H9 (cell line): ENCODE measurements at regions not wholly inside any gene's neighbourhood (a gene's known extent, or its start where the extent isn't known, plus 50 kb on each side); places are given as distances from the start of the nearest gene placed in this dataset.

Experiments
- DNase-seq: peaks from one replicate; pipeline ENCODE4 v3.0.0-alpha.2; 2017
- H2AFZ ChIP-seq: one replicate; pipeline ENCODE4 v1.6.1; 2013; ENCODE audit warnings: mild to moderate bottlenecking, low read length, control low read depth, moderate library complexity
- H2AK5ac ChIP-seq: 2 replicates; pipeline ENCODE4 v1.6.1; 2013; ENCODE audit warnings: low read length, control low read depth, mixed read lengths; ENCODE audit not compliant: insufficient read length
- H2BK120ac ChIP-seq: one replicate; pipeline ENCODE4 v1.6.1; 2013; ENCODE audit warnings: low read depth, mild to moderate bottlenecking, low read length, control low read depth, inconsistent platforms; ENCODE audit not compliant: poor library complexity, severe bottlenecking
- H2BK12ac ChIP-seq: 2 replicates; pipeline ENCODE4 v1.6.1; 2013; ENCODE audit warnings: low read length, control low read depth, mixed read lengths, low read depth; ENCODE audit not compliant: insufficient read length
- H2BK15ac ChIP-seq: 2 replicates; pipeline ENCODE4 v1.6.1; 2013; ENCODE audit warnings: low read depth, low read length, control low read depth
- H2BK20ac ChIP-seq: one replicate; pipeline ENCODE4 v1.6.1; 2013; ENCODE audit warnings: low read depth, mild to moderate bottlenecking, low read length, control low read depth, inconsistent platforms; ENCODE audit not compliant: poor library complexity, severe bottlenecking
- H2BK5ac ChIP-seq: 2 replicates; pipeline ENCODE4 v1.6.1; 2013; ENCODE audit warnings: low read length, control low read depth, mixed read lengths; ENCODE audit not compliant: insufficient read length
- H3K14ac ChIP-seq: 2 replicates; pipeline ENCODE4 v1.6.1; 2013; ENCODE audit warnings: low read length, control low read depth; ENCODE audit not compliant: insufficient read depth
- H3K18ac ChIP-seq: 2 replicates; pipeline ENCODE4 v1.6.1; 2013; ENCODE audit warnings: low read depth, mild to moderate bottlenecking, mixed read lengths, low read length, control low read depth; ENCODE audit not compliant: insufficient read length
- H3K23ac ChIP-seq: 2 replicates; pipeline ENCODE4 v1.6.1; 2013; ENCODE audit warnings: low read length, control low read depth, mixed read lengths, low read depth; ENCODE audit not compliant: insufficient read length
- H3K23me2 ChIP-seq: 2 replicates; pipeline ENCODE4 v1.6.1; 2013; ENCODE audit warnings: low read depth, mild to moderate bottlenecking, mixed read lengths, low read length, control low read depth; ENCODE audit not compliant: insufficient read length, poor library complexity, severe bottlenecking
- H3K27ac ChIP-seq: 2 replicates; pipeline ENCODE4 v1.5.1; 2013; ENCODE audit warnings: low read length, control low read depth, mixed read lengths, low read depth; ENCODE audit not compliant: insufficient read length
- H3K27me3 ChIP-seq: 2 replicates; pipeline ENCODE4 v1.6.1; 2013; ENCODE audit warnings: low read length, control low read depth, inconsistent platforms; ENCODE audit not compliant: insufficient read depth
- H3K4ac ChIP-seq: 2 replicates; pipeline ENCODE4 v1.6.1; 2013; ENCODE audit warnings: low read depth, mild to moderate bottlenecking, control low read depth, inconsistent platforms, low read length, moderate library complexity
- H3K4me1 ChIP-seq: 2 replicates; pipeline ENCODE4 v1.6.1; 2013; ENCODE audit warnings: low read length, control low read depth, inconsistent platforms; ENCODE audit not compliant: insufficient read depth
- H3K4me2 ChIP-seq: 2 replicates; pipeline ENCODE4 v1.6.1; 2013; ENCODE audit warnings: low read length, control low read depth, mixed read lengths; ENCODE audit not compliant: insufficient read length, insufficient read depth
- H3K56ac ChIP-seq: 2 replicates; pipeline ENCODE4 v1.6.1; 2013; ENCODE audit warnings: low read depth, mild to moderate bottlenecking, mixed read lengths, low read length, control low read depth; ENCODE audit not compliant: insufficient read length
- H3K79me1 ChIP-seq: 2 replicates; pipeline ENCODE4 v1.6.1; 2013; ENCODE audit warnings: low read depth, mild to moderate bottlenecking, moderate library complexity, low read length, control low read depth, inconsistent platforms; ENCODE audit not compliant: insufficient read depth, poor library complexity, severe bottlenecking
- H3K79me2 ChIP-seq: 2 replicates; pipeline ENCODE4 v1.6.1; 2013; ENCODE audit warnings: low read length, control low read depth, inconsistent platforms; ENCODE audit not compliant: insufficient read depth
- H3K9ac ChIP-seq: 2 replicates; pipeline ENCODE4 v1.6.1; 2013; ENCODE audit warnings: low read length, control low read depth, mixed read lengths; ENCODE audit not compliant: insufficient read length; ENCODE audit errors: extremely low read depth
- H3K9me3 ChIP-seq: one replicate; pipeline ENCODE4 v1.6.1; 2013; ENCODE audit warnings: low read depth, low read length, inconsistent platforms; ENCODE audit not compliant: control insufficient read depth
- H3T11ph ChIP-seq: one replicate; pipeline ENCODE4 v1.6.1; 2013; ENCODE audit warnings: mild to moderate bottlenecking, low read length, control low read depth, inconsistent platforms
- H4K20me1 ChIP-seq: one replicate; pipeline ENCODE4 v1.6.1; 2013; ENCODE audit not compliant: control insufficient read depth, insufficient read length, insufficient read depth
- H4K5ac ChIP-seq: 2 replicates; pipeline ENCODE4 v1.6.1; 2013; ENCODE audit warnings: low read depth, mild to moderate bottlenecking, mixed read lengths, low read length, control low read depth; ENCODE audit not compliant: insufficient read length
- H4K8ac ChIP-seq: replicated peaks from 2 replicates; pipeline ENCODE4 v1.6.1; 2013; ENCODE audit warnings: low read length, control low read depth, mixed read lengths, low read depth; ENCODE audit not compliant: insufficient read length
- H4K91ac ChIP-seq: 2 replicates; pipeline ENCODE4 v1.6.1; 2013; ENCODE audit warnings: low read depth, mild to moderate bottlenecking, moderate library complexity, mixed read lengths, low read length, control low read depth; ENCODE audit not compliant: insufficient read length
- H3K27ac Mint-ChIP-seq, 3 experiments: 2 replicates in 2 of 3; 3 replicates in 1 of 3; pipeline ENCODE4 v1.8.0; 2020 to 2021; ENCODE audit warnings: mixed read lengths in 3 of 3, mild to moderate bottlenecking in 1 of 3, moderate library complexity in 1 of 3
- H3K27me3 Mint-ChIP-seq: 2 replicates; pipeline ENCODE4 v1.8.0; 2021; ENCODE audit warnings: low read depth, mild to moderate bottlenecking, moderate library complexity, mixed read lengths
- H3K36me3 Mint-ChIP-seq, 3 experiments: 2 replicates in 2 of 3; 3 replicates in 1 of 3; pipeline ENCODE4 v1.8.0; 2020 to 2021; ENCODE audit warnings: low read depth in 3 of 3, mixed read lengths in 3 of 3; ENCODE audit not compliant: insufficient read depth in 1 of 3
- H3K4me1 Mint-ChIP-seq, 2 experiments: 2 replicates each; pipeline ENCODE4 v1.8.0; 2020; ENCODE audit warnings: mixed read lengths in 2 of 2
- H3K4me3 Mint-ChIP-seq, 2 experiments: 2 replicates in 1 of 2; 3 replicates in 1 of 2; pipeline ENCODE4 v1.8.0; 2020 to 2021; ENCODE audit warnings: mild to moderate bottlenecking in 2 of 2, mixed read lengths in 2 of 2, moderate library complexity in 1 of 2
- H3K9me3 Mint-ChIP-seq, 2 experiments: 2 replicates in 1 of 2; 3 replicates in 1 of 2; pipeline ENCODE4 v1.8.0; 2020; ENCODE audit warnings: mild to moderate bottlenecking in 2 of 2, mixed read lengths in 2 of 2, moderate library complexity in 1 of 2
- WGBS: extraction: QIAGEN DNeasy Blood & Tissue Kit; methylation state at CpG from one replicate; pipeline ENCODE4 v1.1.7; 2013; ENCODE audit warnings: missing lambda C conversion rate, low lambda C conversion rate, mixed read lengths; ENCODE audit not compliant: insufficient read length; ENCODE audit errors: extremely low coverage; 5-methylcytosine and 5-hydroxymethylcytosine counted together
- TF ChIP-seq, protein P1 (sequence below): fragments of 200-600 bp; sonication (generic); conservative IDR thresholded peaks from 3 replicates; pipeline ENCODE4 v1.8.0; 2021; ENCODE audit warnings: antibody characterized with exemption, mild to moderate bottlenecking

DNA sequence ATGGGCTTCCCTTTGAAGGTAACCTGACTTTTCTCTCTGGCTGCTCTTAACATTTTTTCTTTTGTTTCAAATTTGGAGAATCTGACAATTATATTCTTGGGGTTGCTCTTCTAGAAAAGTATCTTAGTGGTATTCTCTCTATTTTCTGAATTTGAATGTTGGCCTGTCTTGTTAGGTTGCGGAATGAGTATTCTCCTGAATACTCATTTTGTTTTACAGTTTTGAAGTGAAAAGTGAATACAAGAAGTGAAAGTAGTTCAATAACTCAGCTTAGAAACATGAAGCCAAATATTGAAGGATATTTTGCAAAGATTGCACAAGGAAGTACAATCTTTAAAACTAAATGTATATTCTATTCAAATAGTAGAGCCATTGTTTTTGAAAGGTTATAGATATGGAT, 120.2 kb upstream of the MAP3K4 start:
- Mint-ChIP-seq H3K9me3 (peaks cover 3 to 4% of the 10 kb centered on the region in 2 experiments; a peak in 3 of 5 replicates), H3K27me3 (no peaks in the 10 kb centered on the region), H3K4me3 (no peak overlapping the region), H3K27ac (no peak overlapping the region), H3K4me1 (peaks cover 5 to 13% of the 10 kb centered on the region in 2 experiments), H3K36me3 (peaks cover 0 to 3% (median 0%) of the 10 kb centered on the region in 3 experiments; a peak in 1 of 7 replicates)
- no peak overlapping the region for H2BK20ac ChIP-seq
- H4K20me1 ChIP-seq, result no peaks in the 10 kb centered on the region
- no peak overlapping the region for H2BK5ac ChIP-seq
- H3K4ac ChIP-seq, result no peak overlapping the region
- H4K91ac ChIP-seq, result no peak overlapping the region
- DNase-seq, result no peak
- no peak overlapping the region for H3K27ac ChIP-seq
- no peaks in the 10 kb centered on the region for H3K23me2 ChIP-seq
- H3K18ac ChIP-seq, result no peak overlapping the region
- no peak overlapping the region for H3K9ac ChIP-seq
- no peak overlapping the region for H2BK120ac ChIP-seq
- no peak overlapping the region for H2AK5ac ChIP-seq
- no peak overlapping the region for H3T11ph ChIP-seq
- no peaks in the 10 kb centered on the region for H3K27me3 ChIP-seq
- no peak overlapping the region for H2BK12ac ChIP-seq
- no peak overlapping the region for H2AFZ ChIP-seq
- H4K5ac ChIP-seq, result no peak overlapping the region
- TF ChIP-seq, protein P1, sequence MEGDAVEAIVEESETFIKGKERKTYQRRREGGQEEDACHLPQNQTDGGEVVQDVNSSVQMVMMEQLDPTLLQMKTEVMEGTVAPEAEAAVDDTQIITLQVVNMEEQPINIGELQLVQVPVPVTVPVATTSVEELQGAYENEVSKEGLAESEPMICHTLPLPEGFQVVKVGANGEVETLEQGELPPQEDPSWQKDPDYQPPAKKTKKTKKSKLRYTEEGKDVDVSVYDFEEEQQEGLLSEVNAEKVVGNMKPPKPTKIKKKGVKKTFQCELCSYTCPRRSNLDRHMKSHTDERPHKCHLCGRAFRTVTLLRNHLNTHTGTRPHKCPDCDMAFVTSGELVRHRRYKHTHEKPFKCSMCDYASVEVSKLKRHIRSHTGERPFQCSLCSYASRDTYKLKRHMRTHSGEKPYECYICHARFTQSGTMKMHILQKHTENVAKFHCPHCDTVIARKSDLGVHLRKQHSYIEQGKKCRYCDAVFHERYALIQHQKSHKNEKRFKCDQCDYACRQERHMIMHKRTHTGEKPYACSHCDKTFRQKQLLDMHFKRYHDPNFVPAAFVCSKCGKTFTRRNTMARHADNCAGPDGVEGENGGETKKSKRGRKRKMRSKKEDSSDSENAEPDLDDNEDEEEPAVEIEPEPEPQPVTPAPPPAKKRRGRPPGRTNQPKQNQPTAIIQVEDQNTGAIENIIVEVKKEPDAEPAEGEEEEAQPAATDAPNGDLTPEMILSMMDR, result no peak
- H4K8ac ChIP-seq, result no peak overlapping the region
- WGBS, result no CpG with 5 or more reads among the region's 1 CpG
- H3K79me1 ChIP-seq, result no peaks in the 10 kb centered on the region
- no peak overlapping the region for H3K4me2 ChIP-seq
- no peak overlapping the region for H2BK15ac ChIP-seq
- H3K56ac ChIP-seq, result no peak overlapping the region
- H3K9me3 ChIP-seq, result no peaks in the 10 kb centered on the region
- H3K23ac ChIP-seq, result no peak overlapping the region
- no peaks in the 10 kb centered on the region for H3K4me1 ChIP-seq
- H3K79me2 ChIP-seq, result no peaks in the 10 kb centered on the region
- H3K14ac ChIP-seq, result no peak overlapping the region
